ENCODE measurements at regions not wholly inside any gene's neighbourhood (a gene's known extent, or its start where the extent isn't known, plus 50 kb on each side); places are given as distances from the start of the nearest gene placed in this dataset.
"Not testable (repeated sequence)": the region's sequence is repeated elsewhere in the genome, so short reads cannot be mapped to it uniquely, and the experiment has no call there.

- no peaks in the 10 kb centered on the region for H3K36me3 ChIP-seq (ENCODE audit: control insufficient read depth, insufficient read depth, low read length)
- H3K4me1 ChIP-seq (replicated peaks in 1 of 2; ENCODE audit: control insufficient read depth in 2 of 2, insufficient read depth in 2 of 2, low read length in 2 of 2) = no peaks in the 10 kb centered on the region; a peak in 1 of 5 replicates
- DNase-seq (ENCODE audit: extremely low read depth in 1 of 4, low spot score in 3 of 4) (peak in 1 of 4 experiments; percentile 35), FAIRE-seq (peak; percentile 26), ATAC-seq (peak; percentile 76)
- TF ChIP-seq ZBTB8A (IDR thresholded peaks at IDR 0.05; ENCODE audit: partially characterized antibody) (no peak), NFYB (IDR thresholded peaks at IDR 0.05; ENCODE audit: extremely low read depth, insufficient read length) (peak; percentile 92), RBM25 (IDR thresholded peaks at IDR 0.05; ENCODE audit: low read depth, low read length, severe bottlenecking) (peak; percentile 26), PKNOX1 (IDR thresholded peaks at IDR 0.05) (peak; percentile 40; the same call in 1 of the 2 replicates), POLR2H (tag; IDR thresholded peaks at IDR 0.05; ENCODE audit: low read depth) (peak; percentile 63; the same call in 1 of the 2 replicates)
- no peaks in the 10 kb centered on the region for H3K79me2 ChIP-seq (ENCODE audit: control insufficient read depth, insufficient read depth, low read length)
- in situ Hi-C loops (cut with MboI) = no loop called here
- WGBS (ENCODE audit: insufficient coverage, low coverage, missing lambda C conversion rate) = 6% methylated on average over 10 of the region's 10 CpGs
- H4K20me1 ChIP-seq (replicated peaks; ENCODE audit: control insufficient read depth, insufficient read depth, low read length) = no peaks in the 10 kb centered on the region
- no peak overlapping the region for H3K9ac ChIP-seq (ENCODE audit: insufficient read depth in 1 of 2, low read depth in 2 of 2, low read length in 2 of 2)
- H3K9me3 ChIP-seq (replicated peaks; ENCODE audit: control insufficient read depth, insufficient read depth, low read depth, low read length) = peaks cover 6% of the 10 kb centered on the region; the same call in 1 of the 2 replicates
- H3K4me3 ChIP-seq = no peak overlapping the region
- intact Hi-C loops (cut with micrococcal nuclease) = no loop called here
- BruUV-seq (replicated peaks) = no TSS peak
- H3K27ac ChIP-seq (ENCODE audit: extremely low read depth, low read depth, low read length) = no peak overlapping the region
- H3K4me2 ChIP-seq (ENCODE audit: insufficient read depth, low read length) = peak overlapping the region; percentile 41; the same call in 1 of the 2 replicates
- CTCF ChIA-PET (ENCODE audit: low intra/inter-chr PET ratio) = no interaction called here
- peaks cover 0 to 15% of the 10 kb centered on the region in 2 experiments; a peak in 3 of 5 replicates for H3K27me3 ChIP-seq (ENCODE audit: control insufficient read depth in 2 of 2, insufficient read depth in 2 of 2, low read length in 2 of 2)
- H2AFZ ChIP-seq (ENCODE audit: low read depth, low read length) = peak overlapping the region; percentile 74; the same call in 1 of the 2 replicates
- H3K9me1 ChIP-seq (ENCODE audit: control insufficient read depth, insufficient read depth, low read length) = no peaks in the 10 kb centered on the region
- POLR2A ChIA-PET = interaction anchor here (0.6 to 1.6 kb wide), 3 partner anchors 11 to 180 kb away, joined by 3 to 5 read pairs (median 3); no protein-coding TSS in a partner anchor
Observed at GRCh38 chr2:88503771-88504170, 51.3 kb upstream of the FOXI3 start.

- not testable (repeated sequence) for FAIRE-seq
- H3K27me3 ChIP-seq (ENCODE audit: control insufficient read depth in 2 of 2, insufficient read depth in 2 of 2, low read length in 2 of 2) = peaks cover 0 to 15% of the 10 kb centered on the region in 2 experiments; a peak in 3 of 5 replicates
Observed at GRCh38 chr2:88503359-88503662, 50.8 kb upstream of the FOXI3 start.

More at GRCh38 chr2:88503359-88503662, 50.8 kb upstream of the FOXI3 start:
- H3K79me2 ChIP-seq (ENCODE audit: control insufficient read depth, insufficient read depth, low read length); H4K20me1 ChIP-seq (replicated peaks; ENCODE audit: control insufficient read depth, insufficient read depth, low read length); H2AFZ ChIP-seq (ENCODE audit: low read depth, low read length); BruUV-seq (replicated peaks); H3K4me2 ChIP-seq (ENCODE audit: insufficient read depth, low read length); H3K9ac ChIP-seq (ENCODE audit: insufficient read depth in 1 of 2, low read depth in 2 of 2, low read length in 2 of 2); H3K4me1 ChIP-seq (replicated peaks in 1 of 2; ENCODE audit: control insufficient read depth in 2 of 2, insufficient read depth in 2 of 2, low read length in 2 of 2); H3K27ac ChIP-seq (ENCODE audit: extremely low read depth, low read depth, low read length); H3K4me3 ChIP-seq; DNase-seq (ENCODE audit: extremely low read depth in 1 of 4, low spot score in 3 of 4); ATAC-seq; H3K9me3 ChIP-seq (replicated peaks; ENCODE audit: control insufficient read depth, insufficient read depth, low read depth, low read length); CTCF ChIA-PET (ENCODE audit: low intra/inter-chr PET ratio); in situ Hi-C loops (cut with MboI); H3K36me3 ChIP-seq (ENCODE audit: control insufficient read depth, insufficient read depth, low read length); intact Hi-C loops (cut with micrococcal nuclease); H3K9me1 ChIP-seq (ENCODE audit: control insufficient read depth, insufficient read depth, low read length): not testable (repeated sequence)
- WGBS (ENCODE audit: insufficient coverage, low coverage, missing lambda C conversion rate) = 59% methylated on average over 7 of the region's 19 CpGs
- POLR2A ChIA-PET = interaction anchor here (0.6 to 1.6 kb wide), 3 partner anchors 11 to 179 kb away, joined by 3 to 5 read pairs (median 3); no protein-coding TSS in a partner anchor

Data from K562 (cell line).